Osteocyte (in vitro differentiated cells): ENCODE measurements at regions not wholly inside any gene's neighbourhood (a gene's known extent, or its start where the extent isn't known, plus 50 kb on each side); places are given as distances from the start of the nearest gene placed in this dataset.

ENCODE experiments used
- DNase-seq: peaks from one replicate; pipeline ENCODE4 v3.0.0; 2021; ENCODE audit warnings: mixed read lengths; ENCODE audit not compliant: unreplicated experiment; ENCODE audit errors: extremely low spot score
- H3K27ac Mint-ChIP-seq: one replicate; pipeline ENCODE4 v1.8.0; 2021; ENCODE audit warnings: mild to moderate bottlenecking, mixed read lengths; ENCODE audit not compliant: unreplicated experiment
- H3K27me3 Mint-ChIP-seq: one replicate; pipeline ENCODE4 v1.8.0; 2021; ENCODE audit warnings: mixed read lengths; ENCODE audit not compliant: unreplicated experiment
- H3K36me3 Mint-ChIP-seq: one replicate; pipeline ENCODE4 v1.8.0; 2021; ENCODE audit warnings: mixed read lengths; ENCODE audit not compliant: unreplicated experiment
- H3K4me1 Mint-ChIP-seq: one replicate; pipeline ENCODE4 v1.8.0; 2021; ENCODE audit warnings: mixed read lengths; ENCODE audit not compliant: unreplicated experiment
- H3K4me3 Mint-ChIP-seq: one replicate; pipeline ENCODE4 v1.8.0; 2021; ENCODE audit warnings: mild to moderate bottlenecking, moderate library complexity, mixed read lengths; ENCODE audit not compliant: unreplicated experiment
- H3K9me3 Mint-ChIP-seq: one replicate; pipeline ENCODE4 v1.8.0; 2021; ENCODE audit warnings: mixed read lengths; ENCODE audit not compliant: unreplicated experiment
- CTCF ChIP-seq: fragments of 200-600 bp; sonication (generic); IDR thresholded peaks from 2 replicates; pipeline ENCODE4 v1.5.0; 2021; ENCODE audit warnings: antibody characterized with exemption, mild to moderate bottlenecking, moderate library complexity

- Mint-ChIP-seq H3K9me3 (peaks cover 8% of the 10 kb centered on the region), H3K27me3 (no peaks in the 10 kb centered on the region), H3K36me3 (no peaks in the 10 kb centered on the region), H3K4me3 (no peak overlapping the region), H3K27ac (peak overlapping the region; percentile 98), H3K4me1 (peaks cover 42% of the 10 kb centered on the region)
- TF ChIP-seq CTCF, result no peak
- DNase-seq, result no peak
These were observed 195.9 kb upstream of the PLEKHG7 start for GRCh38 chr12:92506891-92507290.

GRCh38 chr12:92506460-92506859 is 196.3 kb upstream of the PLEKHG7 start:
- peak; percentile 45 for TF ChIP-seq CTCF
- Mint-ChIP-seq H3K9me3 (peaks cover 8% of the 10 kb centered on the region), H3K4me3 (peak overlapping the region; percentile 70), H3K4me1 (peaks cover 42% of the 10 kb centered on the region), H3K36me3 (no peaks in the 10 kb centered on the region), H3K27ac (peak overlapping the region; percentile 98), H3K27me3 (no peaks in the 10 kb centered on the region)
- no peak for DNase-seq

GRCh38 chr12:92505254-92506231 is 197.2 kb upstream of the PLEKHG7 start:
- Mint-ChIP-seq H3K27me3 (no peaks in the 10 kb centered on the region), H3K9me3 (peaks cover 5% of the 10 kb centered on the region), H3K27ac (peak overlapping the region; percentile 98), H3K36me3 (no peaks in the 10 kb centered on the region), H3K4me3 (peak overlapping the region; percentile 70), H3K4me1 (peaks cover 42% of the 10 kb centered on the region)
- peak; percentile 85 for DNase-seq
- TF ChIP-seq CTCF, result no peak

- Mint-ChIP-seq H3K27ac (peak overlapping the region; percentile 67), H3K27me3 (no peaks in the 10 kb centered on the region), H3K4me3 (no peak overlapping the region), H3K36me3 (no peaks in the 10 kb centered on the region), H3K9me3 (no peaks in the 10 kb centered on the region), H3K4me1 (peaks cover 42% of the 10 kb centered on the region)
- no peak for DNase-seq
- no peak for TF ChIP-seq CTCF
These were observed 198.2 kb upstream of the PLEKHG7 start for GRCh38 chr12:92504594-92504981.

- no peaks in the 10 kb centered on the region for H3K9me3 Mint-ChIP-seq
These were observed 198.7 kb upstream of the PLEKHG7 start for GRCh38 chr12:92503971-92504593.

More at GRCh38 chr12:92503971-92504593, 198.7 kb upstream of the PLEKHG7 start:
- no peak overlapping the region for H3K4me3 Mint-ChIP-seq
- no peaks in the 10 kb centered on the region for H3K36me3 Mint-ChIP-seq
- no peak for DNase-seq
- no peak for TF ChIP-seq CTCF
- H3K27me3 Mint-ChIP-seq, result no peaks in the 10 kb centered on the region
- peak overlapping the region; percentile 67 for H3K27ac Mint-ChIP-seq
- peaks cover 42% of the 10 kb centered on the region for H3K4me1 Mint-ChIP-seq
